Activated CD8-positive, alpha-beta memory T cell treated with anti-CD3 and anti-CD28 coated beads, Interleukin-2, amount 50 U/mL, for 1 hour (primary cell): ENCODE measurements at regions not wholly inside any gene's neighbourhood (a gene's known extent, or its start where the extent isn't known, plus 50 kb on each side); places are given as distances from the start of the nearest gene placed in this dataset.
"Not testable (repeated sequence)": the region's sequence is repeated elsewhere in the genome, so short reads cannot be mapped to it uniquely, and the experiment has no call there.

ENCODE experiments used
- DNase-seq: peaks from one replicate; pipeline ENCODE4 v3.0.0-alpha.2; 2020; ENCODE audit errors: extremely low read depth

GRCh38 chr12:67455236-67455635, 186.1 kb downstream of the CAND1 start:
- DNase-seq: no peak

GRCh38 chr12:67456431-67456901, 187.3 kb downstream of the CAND1 start:
- no peak for DNase-seq

- DNase-seq: no peak
Measured at GRCh38 chr12:67457136-67457535, 188.0 kb downstream of the CAND1 start.

GRCh38 chr12:67457778-67458665, 188.9 kb downstream of the CAND1 start:
- DNase-seq: no peak

GRCh38 chr12:67459173-67459572, 189.4 kb upstream of the DYRK2 start:
- DNase-seq: no peak

- no peak for DNase-seq
Measured at GRCh38 chr12:67459578-67459977, 189.0 kb upstream of the DYRK2 start.

GRCh38 chr12:67460388-67460787, 188.2 kb upstream of the DYRK2 start:
- no peak for DNase-seq

GRCh38 chr12:67468549-67469245, 179.8 kb upstream of the DYRK2 start:
- no peak for DNase-seq

- no peak for DNase-seq
Measured at GRCh38 chr12:67469666-67470065, 178.9 kb upstream of the DYRK2 start.

GRCh38 chr12:67471810-67472209, 176.7 kb upstream of the DYRK2 start:
- no peak for DNase-seq

GRCh38 chr12:67472539-67472938, 176.0 kb upstream of the DYRK2 start:
- DNase-seq: no peak

GRCh38 chr12:67474934-67475620, 173.5 kb upstream of the DYRK2 start:
- no peak for DNase-seq

- no peak for DNase-seq
Measured at GRCh38 chr12:67475725-67476124, 172.8 kb upstream of the DYRK2 start.

GRCh38 chr12:67477681-67478265, 170.8 kb upstream of the DYRK2 start:
- DNase-seq: no peak

- peak; percentile 66 for DNase-seq
Measured at GRCh38 chr12:67482751-67483661, 165.5 kb upstream of the DYRK2 start.

GRCh38 chr12:67483871-67484554, 164.5 kb upstream of the DYRK2 start:
- DNase-seq: no peak

GRCh38 chr12:67484791-67485480, 163.6 kb upstream of the DYRK2 start:
- no peak for DNase-seq

GRCh38 chr12:67486671-67487070, 161.9 kb upstream of the DYRK2 start:
- DNase-seq: no peak

- not testable (repeated sequence) for DNase-seq
Measured at GRCh38 chr12:67488349-67488748, 160.2 kb upstream of the DYRK2 start.

GRCh38 chr12:67489007-67489406, 159.5 kb upstream of the DYRK2 start:
- no peak for DNase-seq
